ENCODE measurements at regions not wholly inside any gene's neighbourhood (a gene's known extent, or its start where the extent isn't known, plus 50 kb on each side); places are given as distances from the start of the nearest gene placed in this dataset.

DNA sequence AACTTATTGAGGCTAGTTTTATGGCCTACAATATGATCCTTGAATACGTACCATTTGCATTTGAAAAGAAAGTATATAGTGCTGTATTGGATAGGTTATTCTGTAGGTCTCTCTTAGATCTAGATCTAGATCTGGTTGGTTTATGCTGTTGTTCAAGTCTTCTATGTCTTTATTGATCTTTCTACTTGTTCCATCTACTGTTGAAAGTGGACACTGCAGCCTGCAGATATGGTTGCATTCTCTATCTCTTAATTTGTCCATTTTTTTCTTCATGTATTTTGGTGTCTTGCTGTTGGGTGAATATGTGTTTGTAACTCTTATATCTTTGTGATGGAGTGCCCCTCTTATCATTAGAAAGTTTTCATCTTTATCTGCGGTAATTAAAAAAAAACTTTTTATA is 139.4 kb upstream of the PCDH15 start:
- no peaks in the 10 kb centered on the region for H3K36me3 Mint-ChIP-seq
- ChIA-PET CTCF (no interaction called here), POLR2A (no interaction called here)
- no peak overlapping the region for H3K4me3 Mint-ChIP-seq
- 0 out of 2 replicates have a peak, but pooled peaks cover 3% of the 10 kb centered on the region for H3K4me1 Mint-ChIP-seq
- peaks cover 10% of the 10 kb centered on the region; the same call in 1 of the 2 replicates for H3K9me3 Mint-ChIP-seq
- TF ChIP-seq, protein P1, sequence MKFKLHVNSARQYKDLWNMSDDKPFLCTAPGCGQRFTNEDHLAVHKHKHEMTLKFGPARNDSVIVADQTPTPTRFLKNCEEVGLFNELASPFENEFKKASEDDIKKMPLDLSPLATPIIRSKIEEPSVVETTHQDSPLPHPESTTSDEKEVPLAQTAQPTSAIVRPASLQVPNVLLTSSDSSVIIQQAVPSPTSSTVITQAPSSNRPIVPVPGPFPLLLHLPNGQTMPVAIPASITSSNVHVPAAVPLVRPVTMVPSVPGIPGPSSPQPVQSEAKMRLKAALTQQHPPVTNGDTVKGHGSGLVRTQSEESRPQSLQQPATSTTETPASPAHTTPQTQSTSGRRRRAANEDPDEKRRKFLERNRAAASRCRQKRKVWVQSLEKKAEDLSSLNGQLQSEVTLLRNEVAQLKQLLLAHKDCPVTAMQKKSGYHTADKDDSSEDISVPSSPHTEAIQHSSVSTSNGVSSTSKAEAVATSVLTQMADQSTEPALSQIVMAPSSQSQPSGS (CRISPR knock-in tag; IDR thresholded peaks at IDR 0.05; ENCODE audit: borderline replicate concordance, low read depth), result no peak
- TF ChIP-seq RELA (CRISPR knock-in tag; IDR thresholded peaks at IDR 0.05; ENCODE audit: borderline replicate concordance), result no peak
- TF ChIP-seq, protein P2, sequence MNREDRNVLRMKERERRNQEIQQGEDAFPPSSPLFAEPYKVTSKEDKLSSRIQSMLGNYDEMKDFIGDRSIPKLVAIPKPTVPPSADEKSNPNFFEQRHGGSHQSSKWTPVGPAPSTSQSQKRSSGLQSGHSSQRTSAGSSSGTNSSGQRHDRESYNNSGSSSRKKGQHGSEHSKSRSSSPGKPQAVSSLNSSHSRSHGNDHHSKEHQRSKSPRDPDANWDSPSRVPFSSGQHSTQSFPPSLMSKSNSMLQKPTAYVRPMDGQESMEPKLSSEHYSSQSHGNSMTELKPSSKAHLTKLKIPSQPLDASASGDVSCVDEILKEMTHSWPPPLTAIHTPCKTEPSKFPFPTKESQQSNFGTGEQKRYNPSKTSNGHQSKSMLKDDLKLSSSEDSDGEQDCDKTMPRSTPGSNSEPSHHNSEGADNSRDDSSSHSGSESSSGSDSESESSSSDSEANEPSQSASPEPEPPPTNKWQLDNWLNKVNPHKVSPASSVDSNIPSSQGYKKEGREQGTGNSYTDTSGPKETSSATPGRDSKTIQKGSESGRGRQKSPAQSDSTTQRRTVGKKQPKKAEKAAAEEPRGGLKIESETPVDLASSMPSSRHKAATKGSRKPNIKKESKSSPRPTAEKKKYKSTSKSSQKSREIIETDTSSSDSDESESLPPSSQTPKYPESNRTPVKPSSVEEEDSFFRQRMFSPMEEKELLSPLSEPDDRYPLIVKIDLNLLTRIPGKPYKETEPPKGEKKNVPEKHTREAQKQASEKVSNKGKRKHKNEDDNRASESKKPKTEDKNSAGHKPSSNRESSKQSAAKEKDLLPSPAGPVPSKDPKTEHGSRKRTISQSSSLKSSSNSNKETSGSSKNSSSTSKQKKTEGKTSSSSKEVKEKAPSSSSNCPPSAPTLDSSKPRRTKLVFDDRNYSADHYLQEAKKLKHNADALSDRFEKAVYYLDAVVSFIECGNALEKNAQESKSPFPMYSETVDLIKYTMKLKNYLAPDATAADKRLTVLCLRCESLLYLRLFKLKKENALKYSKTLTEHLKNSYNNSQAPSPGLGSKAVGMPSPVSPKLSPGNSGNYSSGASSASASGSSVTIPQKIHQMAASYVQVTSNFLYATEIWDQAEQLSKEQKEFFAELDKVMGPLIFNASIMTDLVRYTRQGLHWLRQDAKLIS (CRISPR knock-in tag; IDR thresholded peaks at IDR 0.05; ENCODE audit: borderline replicate concordance), result no peak
- TF ChIP-seq, protein P3, sequence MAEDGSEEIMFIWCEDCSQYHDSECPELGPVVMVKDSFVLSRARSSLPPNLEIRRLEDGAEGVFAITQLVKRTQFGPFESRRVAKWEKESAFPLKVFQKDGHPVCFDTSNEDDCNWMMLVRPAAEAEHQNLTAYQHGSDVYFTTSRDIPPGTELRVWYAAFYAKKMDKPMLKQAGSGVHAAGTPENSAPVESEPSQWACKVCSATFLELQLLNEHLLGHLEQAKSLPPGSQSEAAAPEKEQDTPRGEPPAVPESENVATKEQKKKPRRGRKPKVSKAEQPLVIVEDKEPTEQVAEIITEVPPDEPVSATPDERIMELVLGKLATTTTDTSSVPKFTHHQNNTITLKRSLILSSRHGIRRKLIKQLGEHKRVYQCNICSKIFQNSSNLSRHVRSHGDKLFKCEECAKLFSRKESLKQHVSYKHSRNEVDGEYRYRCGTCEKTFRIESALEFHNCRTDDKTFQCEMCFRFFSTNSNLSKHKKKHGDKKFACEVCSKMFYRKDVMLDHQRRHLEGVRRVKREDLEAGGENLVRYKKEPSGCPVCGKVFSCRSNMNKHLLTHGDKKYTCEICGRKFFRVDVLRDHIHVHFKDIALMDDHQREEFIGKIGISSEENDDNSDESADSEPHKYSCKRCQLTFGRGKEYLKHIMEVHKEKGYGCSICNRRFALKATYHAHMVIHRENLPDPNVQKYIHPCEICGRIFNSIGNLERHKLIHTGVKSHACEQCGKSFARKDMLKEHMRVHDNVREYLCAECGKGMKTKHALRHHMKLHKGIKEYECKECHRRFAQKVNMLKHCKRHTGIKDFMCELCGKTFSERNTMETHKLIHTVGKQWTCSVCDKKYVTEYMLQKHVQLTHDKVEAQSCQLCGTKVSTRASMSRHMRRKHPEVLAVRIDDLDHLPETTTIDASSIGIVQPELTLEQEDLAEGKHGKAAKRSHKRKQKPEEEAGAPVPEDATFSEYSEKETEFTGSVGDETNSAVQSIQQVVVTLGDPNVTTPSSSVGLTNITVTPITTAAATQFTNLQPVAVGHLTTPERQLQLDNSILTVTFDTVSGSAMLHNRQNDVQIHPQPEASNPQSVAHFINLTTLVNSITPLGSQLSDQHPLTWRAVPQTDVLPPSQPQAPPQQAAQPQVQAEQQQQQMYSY (CRISPR knock-in tag; IDR thresholded peaks at IDR 0.05), result no peak
- no peak for TF ChIP-seq NR1H2 (CRISPR knock-in tag; IDR thresholded peaks at IDR 0.05)
- TF ChIP-seq ZNF423 (CRISPR knock-in tag; IDR thresholded peaks at IDR 0.05), result no peak
- TF ChIP-seq FOXK1 (CRISPR knock-in tag; IDR thresholded peaks at IDR 0.05), result no peak
- TF ChIP-seq NFATC4 (CRISPR knock-in tag; IDR thresholded peaks at IDR 0.05), result no peak
- no peak for TF ChIP-seq ZNF219 (CRISPR knock-in tag; IDR thresholded peaks at IDR 0.05; ENCODE audit: borderline replicate concordance)
- TF ChIP-seq, protein P4, sequence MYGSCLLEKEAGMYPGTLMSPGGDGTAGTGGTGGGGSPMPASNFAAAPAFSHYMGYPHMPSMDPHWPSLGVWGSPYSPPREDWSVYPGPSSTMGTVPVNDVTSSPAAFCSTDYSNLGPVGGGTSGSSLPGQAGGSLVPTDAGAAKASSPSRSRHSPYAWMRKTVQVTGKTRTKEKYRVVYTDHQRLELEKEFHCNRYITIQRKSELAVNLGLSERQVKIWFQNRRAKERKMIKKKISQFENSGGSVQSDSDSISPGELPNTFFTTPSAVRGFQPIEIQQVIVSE (CRISPR knock-in tag; IDR thresholded peaks at IDR 0.05; ENCODE audit: borderline replicate concordance), result no peak
- TF ChIP-seq, protein P5, sequence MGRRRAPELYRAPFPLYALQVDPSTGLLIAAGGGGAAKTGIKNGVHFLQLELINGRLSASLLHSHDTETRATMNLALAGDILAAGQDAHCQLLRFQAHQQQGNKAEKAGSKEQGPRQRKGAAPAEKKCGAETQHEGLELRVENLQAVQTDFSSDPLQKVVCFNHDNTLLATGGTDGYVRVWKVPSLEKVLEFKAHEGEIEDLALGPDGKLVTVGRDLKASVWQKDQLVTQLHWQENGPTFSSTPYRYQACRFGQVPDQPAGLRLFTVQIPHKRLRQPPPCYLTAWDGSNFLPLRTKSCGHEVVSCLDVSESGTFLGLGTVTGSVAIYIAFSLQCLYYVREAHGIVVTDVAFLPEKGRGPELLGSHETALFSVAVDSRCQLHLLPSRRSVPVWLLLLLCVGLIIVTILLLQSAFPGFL (CRISPR knock-in tag; IDR thresholded peaks at IDR 0.05; ENCODE audit: borderline replicate concordance), result no peak
- TF ChIP-seq NFE2L1 (CRISPR knock-in tag; IDR thresholded peaks at IDR 0.05), result no peak
- TF ChIP-seq HMGA2 (CRISPR knock-in tag; IDR thresholded peaks at IDR 0.05), result no peak
- TF ChIP-seq, protein P6, sequence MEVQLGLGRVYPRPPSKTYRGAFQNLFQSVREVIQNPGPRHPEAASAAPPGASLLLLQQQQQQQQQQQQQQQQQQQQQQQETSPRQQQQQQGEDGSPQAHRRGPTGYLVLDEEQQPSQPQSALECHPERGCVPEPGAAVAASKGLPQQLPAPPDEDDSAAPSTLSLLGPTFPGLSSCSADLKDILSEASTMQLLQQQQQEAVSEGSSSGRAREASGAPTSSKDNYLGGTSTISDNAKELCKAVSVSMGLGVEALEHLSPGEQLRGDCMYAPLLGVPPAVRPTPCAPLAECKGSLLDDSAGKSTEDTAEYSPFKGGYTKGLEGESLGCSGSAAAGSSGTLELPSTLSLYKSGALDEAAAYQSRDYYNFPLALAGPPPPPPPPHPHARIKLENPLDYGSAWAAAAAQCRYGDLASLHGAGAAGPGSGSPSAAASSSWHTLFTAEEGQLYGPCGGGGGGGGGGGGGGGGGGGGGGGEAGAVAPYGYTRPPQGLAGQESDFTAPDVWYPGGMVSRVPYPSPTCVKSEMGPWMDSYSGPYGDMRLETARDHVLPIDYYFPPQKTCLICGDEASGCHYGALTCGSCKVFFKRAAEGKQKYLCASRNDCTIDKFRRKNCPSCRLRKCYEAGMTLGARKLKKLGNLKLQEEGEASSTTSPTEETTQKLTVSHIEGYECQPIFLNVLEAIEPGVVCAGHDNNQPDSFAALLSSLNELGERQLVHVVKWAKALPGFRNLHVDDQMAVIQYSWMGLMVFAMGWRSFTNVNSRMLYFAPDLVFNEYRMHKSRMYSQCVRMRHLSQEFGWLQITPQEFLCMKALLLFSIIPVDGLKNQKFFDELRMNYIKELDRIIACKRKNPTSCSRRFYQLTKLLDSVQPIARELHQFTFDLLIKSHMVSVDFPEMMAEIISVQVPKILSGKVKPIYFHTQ (CRISPR knock-in tag; IDR thresholded peaks at IDR 0.05), result no peak
- H3K27me3 Mint-ChIP-seq (ENCODE audit: low read depth), result no peaks in the 10 kb centered on the region
- no peak for ATAC-seq
- H3K27ac Mint-ChIP-seq, result no peak overlapping the region
- no peak for DNase-seq (ENCODE audit: low spot score)

All from WTC11 (cell line).